DMS114 treated with DMSO at 0.1 percent for 48 hours (cell line): ENCODE measurements at regions not wholly inside any gene's neighbourhood (a gene's known extent, or its start where the extent isn't known, plus 50 kb on each side); places are given as distances from the start of the nearest gene placed in this dataset.
"Not testable (repeated sequence)": the region's sequence is repeated elsewhere in the genome, so short reads cannot be mapped to it uniquely, and the experiment has no call there.

ENCODE experiments used
- DNase-seq: peaks from one replicate; lab custom pipeline; 2025; ENCODE audit not compliant: unreplicated experiment; lab: John Stamatoyannopoulos, UW

DNA sequence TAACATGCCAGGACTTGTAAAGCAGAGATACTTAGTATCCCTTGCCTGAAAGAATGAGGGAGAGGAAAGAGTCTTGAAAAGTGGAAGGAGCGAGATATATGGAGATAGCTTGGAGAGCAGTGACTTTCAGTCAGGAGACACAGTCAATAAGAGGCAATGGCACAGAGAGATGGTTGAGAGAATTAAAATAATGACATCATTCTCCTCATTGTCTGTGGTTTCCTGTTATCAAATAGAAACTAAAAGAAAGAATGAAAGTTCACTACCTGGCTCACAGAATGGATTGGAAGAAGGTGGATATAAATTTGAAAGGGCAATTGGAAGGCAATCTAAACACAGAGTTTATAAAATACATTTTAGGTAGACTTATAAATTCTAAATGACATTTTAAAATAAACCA is 760.2 kb upstream of the AADAT start:
- no peak for DNase-seq

DNA sequence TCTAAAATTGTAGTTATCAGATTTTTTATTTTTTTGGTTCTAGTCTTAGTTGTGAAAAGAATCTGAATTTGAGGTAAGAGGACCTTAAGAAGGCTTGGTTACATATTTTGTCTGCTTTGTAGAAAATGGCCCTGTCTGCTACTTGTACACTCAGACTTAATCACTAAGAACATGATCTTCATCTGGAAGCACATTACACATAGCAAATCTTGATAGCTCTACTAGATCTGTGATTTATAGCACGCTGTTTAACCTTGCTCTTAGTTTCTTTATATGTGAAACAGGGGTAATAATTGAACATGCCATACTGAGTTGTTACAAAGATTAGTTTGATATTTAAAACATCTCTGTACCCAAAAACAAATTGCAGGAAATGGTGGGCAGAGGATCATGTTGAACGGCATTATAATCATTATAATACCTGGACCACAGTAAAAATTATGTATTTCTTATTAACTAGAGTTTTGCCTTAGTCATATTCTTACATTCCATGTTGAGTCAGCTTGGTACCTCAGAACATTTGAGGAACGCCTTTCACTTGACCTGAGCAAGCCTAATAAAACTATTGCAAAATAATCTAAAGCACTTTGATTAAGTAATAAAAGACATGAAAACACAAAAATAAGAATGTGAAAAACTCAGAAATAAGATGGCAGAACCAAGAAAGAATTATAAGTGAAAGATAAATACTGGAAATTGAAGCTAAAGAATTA is 738.0 kb upstream of the AADAT start:
- DNase-seq: no peak

DNA sequence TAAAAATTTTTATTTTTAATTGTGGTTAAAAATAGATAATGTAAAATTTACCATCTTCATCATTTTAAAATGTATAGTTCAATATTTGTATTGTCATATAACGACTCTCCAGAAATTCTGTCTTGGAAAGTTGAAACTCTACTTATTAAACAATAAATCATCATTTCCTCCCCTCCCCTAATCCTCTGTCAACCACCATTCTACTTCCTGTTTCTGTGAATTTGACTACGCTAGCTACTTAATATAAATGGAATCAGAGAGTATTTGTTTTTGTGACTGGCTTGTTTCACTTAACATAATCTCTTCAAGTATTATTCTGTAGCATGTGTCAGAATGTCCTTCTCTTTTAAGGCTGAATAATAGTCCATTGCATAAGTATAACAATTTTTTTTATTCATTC is 729.0 kb upstream of the AADAT start:
- DNase-seq: no peak

DNA sequence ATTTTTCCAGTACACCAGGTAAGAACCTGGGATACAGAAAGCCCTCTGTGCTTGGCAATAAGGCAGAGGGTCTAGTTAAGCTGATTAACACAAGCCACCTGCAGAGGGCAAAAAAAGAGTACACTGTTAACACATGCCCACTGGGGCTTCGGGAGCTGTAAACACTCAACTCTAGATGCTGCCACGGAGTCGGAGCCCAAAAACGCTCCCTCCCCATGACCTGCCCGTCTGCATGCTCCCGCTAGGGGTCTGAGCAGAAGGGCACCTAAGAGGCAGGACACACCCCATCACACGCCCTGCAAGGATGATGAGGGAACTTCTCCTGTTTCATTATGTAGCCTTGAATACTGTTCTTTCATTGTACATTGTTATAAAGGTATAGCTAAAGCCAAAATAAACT is 715.6 kb upstream of the AADAT start:
- DNase-seq: no peak

DNA sequence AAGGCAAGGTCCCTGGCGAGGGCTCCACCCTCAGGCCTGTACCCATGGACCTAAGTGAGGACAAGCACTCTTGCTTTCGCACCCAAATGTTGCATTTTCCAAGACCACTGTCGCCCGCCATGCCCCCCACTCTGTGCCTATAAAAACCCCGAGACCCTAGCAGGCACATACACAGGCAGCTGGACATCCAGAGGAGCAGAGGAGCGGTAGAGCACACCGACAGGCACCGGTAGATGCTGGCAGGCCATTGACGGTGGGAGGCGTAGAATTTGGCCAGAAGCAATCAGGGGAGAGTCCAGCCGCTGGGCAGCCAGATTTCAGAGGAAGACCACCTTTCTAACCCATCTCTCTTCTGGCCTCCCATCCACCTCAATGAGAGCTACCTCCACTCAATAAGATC is 715.2 kb upstream of the AADAT start:
- DNase-seq: no peak

DNA sequence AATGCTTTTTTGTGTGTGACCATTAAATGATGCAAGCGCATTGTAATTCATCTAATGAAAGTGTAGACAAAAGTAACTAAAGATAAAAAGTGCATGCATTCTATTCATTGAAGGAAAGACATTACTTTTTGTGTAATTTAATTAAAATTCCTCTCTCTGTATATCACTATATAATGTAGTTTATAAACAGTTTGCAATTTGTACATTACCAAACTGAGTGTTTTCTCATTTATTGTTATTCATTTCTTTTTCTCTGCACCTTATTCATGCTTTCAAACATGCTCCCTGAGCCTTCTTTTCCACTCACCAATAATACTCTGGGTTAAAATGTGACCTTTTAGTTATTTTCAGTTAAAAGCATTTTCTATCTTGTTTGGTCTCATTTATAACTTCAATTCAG is 713.7 kb upstream of the AADAT start:
- no peak for DNase-seq

DNA sequence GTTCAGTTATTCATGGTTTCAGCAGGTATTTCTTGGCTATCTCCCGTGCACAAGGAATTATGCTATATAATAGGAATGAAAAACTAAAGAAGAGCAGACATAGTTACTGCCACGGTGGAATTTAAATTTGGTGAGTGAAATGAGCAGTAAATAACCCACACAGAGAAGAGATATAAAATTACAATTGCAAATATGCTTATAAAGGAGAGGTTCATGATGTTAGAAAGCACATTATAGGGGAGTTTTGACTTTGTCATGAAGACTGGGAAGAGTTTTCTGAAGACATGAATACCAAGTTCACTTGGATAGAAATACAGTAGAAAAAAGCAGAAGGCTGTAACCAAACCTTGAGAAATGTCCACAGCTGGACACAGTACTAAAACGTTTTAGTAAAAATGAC is 712.0 kb upstream of the AADAT start:
- DNase-seq: no peak

DNA sequence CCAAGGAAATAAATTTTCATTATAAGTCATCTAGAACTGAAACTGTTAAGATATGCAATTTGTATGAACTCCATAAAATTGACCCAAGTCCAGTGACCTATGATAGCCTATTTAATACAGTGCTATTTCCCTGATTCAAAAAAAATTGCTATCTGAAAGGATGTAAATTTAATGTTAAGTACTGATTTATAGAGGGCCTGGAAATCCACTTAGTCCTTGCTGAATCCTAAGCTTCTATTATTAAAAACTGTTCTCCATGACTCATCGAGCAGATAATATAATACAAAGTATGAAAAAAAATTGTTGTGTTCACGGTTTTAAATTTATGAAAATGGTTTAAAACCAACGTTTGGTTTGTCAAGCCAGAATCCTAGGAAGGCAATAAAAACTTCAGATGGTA is 704.8 kb upstream of the AADAT start:
- no peak for DNase-seq

DNA sequence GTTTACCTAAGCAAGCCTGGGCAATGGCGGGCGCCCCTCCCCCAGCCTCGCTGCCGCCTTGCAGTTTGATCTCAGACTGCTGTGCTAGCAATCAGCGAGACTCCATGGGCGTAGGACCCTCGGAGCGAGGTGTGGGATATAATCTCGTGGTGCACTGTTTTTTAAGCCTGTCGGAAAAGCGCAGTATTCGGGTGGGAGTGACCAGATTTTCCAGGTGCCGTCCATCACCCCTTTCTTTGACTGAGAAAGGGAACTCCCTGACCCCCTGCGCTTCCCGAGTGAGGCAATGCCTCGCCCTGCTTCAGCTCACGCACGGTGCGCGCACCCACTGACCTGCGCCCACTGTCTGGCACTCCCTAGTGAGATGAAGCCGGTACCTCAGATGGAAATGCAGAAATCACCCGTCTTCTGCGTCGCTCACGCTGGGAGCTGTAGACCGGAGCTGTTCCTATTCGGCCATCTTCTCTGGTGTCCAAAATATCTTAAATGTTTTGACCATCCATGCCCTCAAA is 698.8 kb upstream of the AADAT start:
- DNase-seq: not testable (repeated sequence)

DNA sequence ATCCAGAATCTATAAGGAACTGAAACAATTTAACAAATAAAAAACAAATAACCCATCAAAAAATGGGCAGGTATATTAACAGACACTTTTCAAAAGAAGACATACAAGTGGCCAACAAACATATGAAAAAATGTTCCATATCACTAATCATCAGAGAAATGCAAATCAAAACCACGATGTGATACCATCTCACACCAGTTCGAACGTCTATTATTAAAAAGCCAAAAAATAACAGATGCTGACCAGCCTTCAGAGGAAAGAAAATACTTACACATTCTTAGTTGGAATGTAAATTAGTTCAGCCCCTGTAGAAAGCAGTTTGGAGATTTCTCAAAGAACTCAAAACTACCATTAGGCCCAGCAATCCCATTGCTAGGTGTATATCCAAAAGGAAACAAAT is 687.9 kb upstream of the AADAT start:
- DNase-seq: no peak

DNA sequence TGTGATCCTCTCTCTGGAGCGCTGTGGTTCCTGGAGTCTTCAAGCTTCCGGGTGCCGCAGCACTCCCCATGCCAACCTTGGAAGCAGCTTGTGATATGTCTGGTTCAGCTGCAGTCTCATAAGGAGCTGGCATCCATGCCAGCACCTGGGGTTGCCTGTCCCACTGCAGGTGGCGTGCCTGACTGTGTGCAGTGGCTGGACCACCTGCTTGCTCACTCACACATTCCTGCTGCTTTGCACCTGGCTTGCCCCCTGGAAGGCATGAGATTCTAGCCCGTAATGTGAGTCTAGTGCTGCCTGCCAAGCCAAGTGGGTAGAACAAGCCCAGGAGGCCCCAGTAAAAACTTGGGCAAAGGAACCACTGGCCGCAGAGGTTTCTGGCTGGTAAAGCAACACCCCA is 687.2 kb upstream of the AADAT start:
- no peak for DNase-seq

DNA sequence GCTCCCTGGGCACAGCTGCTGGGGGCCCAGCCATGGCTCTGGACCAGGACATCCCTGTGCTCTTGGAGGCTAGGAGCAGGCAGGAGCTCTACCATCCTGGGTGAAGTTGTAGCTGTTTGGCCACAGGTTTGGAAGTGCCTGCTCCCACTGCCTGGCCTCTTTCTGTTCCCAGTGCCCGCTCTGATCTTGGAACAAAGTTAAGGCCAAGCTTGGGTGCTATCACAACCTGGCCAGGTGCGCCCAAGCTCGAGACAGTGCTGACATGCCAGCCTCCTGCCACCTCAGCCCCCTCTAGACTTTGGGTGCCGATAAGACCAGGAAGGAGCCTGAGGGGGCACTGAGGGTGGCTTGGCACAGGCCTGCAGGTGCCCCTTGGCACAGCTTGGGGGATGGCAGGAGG is 686.1 kb upstream of the AADAT start:
- no peak for DNase-seq

DNA sequence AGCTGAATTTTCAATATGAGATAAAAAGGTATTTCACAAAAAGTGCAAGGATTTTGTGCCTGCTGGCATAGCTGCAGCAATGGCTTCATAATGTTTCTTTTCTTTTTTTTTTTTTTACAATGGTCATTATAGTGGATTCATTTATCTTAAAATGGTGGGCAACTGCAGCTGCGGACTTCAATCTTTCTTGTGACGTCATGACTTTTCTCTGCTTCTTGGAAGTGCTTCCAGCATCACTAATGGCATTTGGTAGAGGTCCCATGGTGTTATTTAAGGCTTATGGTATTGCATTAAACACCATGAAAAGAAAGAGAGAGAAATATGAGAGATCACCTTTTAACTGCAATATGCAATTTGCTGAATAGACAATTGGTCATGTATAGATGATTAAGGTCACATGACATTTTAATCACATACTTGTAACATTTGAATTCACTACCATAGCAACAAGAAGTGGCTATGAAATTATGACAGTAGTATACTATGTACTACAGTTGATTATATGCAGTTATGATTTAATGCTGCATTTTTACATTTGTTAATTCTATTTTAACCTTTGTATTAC is 684.0 kb upstream of the AADAT start:
- DNase-seq: no peak

DNA sequence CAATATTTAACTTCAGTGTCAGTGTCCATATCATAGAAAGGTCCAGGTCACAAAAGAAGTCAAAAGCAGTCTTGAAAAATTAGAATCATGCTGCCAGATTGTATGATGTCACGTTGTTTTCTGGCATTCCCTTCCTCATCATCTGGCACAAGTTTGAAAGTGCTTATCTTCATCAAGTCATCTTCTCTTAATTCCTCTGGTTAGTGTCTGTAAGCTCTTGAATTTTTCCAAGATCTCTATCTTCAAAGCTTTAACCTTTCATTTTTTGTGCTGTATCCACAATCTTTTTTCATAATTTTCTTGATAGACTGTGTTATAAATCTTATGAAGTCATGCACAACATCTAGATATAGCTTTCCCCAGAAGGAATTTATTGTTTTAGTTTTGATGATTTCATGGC is 682.7 kb upstream of the AADAT start:
- no peak for DNase-seq

DNA sequence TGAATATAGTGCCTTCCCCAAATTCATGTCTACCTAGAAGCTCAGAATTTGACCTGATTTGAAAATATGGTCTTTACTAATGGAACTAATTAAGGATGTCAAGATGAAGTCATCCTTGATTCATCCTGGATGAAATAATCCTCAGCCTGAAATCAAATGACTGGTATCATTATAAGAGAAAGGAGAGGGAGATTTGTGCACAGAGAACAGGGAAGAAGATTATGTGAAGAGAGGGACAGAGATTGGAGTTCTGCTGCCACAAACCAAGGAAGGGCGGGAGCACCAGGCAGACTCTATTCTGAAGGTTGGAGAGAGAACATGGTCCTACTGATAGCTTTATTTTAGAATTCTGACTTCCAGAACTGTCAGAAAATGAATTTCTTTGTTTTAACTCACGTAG is 680.9 kb upstream of the AADAT start:
- no peak for DNase-seq

DNA sequence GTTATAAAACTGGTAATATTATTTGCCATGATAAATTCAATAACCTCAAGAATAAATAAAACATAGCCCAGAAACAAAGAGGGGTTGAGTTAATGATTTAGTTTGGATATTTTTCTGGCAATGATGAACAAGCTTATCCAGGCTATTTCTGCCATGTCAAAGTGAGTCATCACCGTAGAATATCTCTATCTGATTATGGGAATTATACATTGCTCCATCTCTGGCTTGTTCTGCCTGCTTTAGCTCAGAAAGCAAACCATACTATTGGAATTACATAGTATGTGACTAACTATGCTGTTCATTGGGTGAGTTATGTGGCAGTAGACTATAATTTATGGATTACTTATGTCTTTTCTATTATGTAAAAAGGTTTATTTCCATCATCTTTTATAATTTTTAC is 680.1 kb upstream of the AADAT start:
- DNase-seq: no peak

DNA sequence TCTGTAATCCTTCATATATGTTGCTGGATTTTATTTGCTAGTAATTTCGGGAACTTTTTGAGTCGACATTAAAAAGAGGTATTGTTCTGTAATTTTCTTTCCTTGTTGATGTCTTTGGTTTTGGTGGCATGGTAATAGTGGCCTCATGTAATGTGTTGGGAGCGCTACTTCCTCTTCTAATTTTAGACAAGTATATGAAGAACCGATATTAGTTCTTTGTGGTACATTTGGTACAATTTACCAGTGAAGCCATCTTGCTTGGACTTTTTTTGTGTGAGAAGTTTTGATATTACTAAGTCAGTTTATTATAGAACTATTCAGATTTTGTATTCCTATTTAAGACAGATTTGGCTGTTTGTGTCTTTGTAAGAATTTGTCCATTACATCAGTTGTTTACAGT is 669.2 kb upstream of the AADAT start:
- DNase-seq: no peak

DNA sequence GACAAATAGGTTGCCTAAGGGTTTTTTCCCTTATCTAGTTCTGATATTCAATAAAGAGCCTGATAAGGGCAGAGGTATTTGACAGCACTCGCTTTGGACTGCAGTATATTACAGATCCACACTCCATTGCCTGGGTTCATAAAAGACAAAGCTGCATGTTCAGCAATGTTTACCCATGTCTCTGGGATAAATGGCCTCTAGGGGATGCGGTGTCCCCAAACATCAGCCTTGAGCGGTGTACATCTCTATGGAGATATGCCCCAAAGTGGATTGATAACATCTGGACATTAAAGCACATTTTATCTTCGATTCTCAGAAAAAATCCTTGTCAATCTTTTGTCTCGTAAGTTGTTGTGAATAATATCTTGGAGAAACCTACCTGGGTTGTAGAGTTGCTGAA is 660.8 kb upstream of the AADAT start:
- DNase-seq: no peak

DNA sequence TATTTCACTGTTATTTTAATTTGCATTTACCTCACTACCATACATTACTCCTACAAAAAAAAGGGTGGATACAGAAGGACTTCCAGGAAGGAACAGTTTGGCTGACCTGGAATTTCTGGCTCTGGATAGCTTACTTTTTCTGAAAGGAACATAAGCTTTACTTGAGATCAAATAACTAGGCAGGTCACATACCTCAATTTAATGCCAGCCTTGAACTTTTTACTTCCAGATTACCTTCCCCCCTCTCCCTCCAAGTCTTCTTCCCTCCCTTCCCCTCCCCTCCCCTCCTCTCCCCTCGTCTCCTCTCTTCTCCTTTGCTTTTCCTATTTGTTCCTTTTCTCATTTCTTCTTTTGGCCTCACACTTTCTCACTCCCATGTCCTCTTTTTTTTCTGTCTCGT is 659.2 kb upstream of the AADAT start:
- DNase-seq: no peak

DNA sequence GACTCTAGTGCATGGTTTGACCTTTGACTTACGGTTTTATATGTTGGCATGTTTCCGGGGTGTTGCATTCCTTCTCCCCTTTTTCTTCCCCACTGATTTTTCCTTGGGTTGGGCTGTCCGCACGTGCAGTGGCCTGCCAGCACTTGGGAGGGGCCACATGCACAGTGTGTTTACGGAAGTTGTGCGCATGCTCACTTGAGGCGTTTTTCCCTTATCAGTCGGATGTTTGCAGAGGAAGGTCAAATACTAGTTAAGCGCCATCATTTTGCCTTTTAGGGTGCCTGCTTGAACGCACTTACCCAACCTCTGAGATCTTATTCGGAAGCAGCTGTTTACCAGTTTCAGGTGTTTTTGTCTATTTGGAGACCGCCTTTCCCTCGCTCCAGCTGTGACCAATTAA is 653.9 kb upstream of the AADAT start:
- DNase-seq: no peak

DNA sequence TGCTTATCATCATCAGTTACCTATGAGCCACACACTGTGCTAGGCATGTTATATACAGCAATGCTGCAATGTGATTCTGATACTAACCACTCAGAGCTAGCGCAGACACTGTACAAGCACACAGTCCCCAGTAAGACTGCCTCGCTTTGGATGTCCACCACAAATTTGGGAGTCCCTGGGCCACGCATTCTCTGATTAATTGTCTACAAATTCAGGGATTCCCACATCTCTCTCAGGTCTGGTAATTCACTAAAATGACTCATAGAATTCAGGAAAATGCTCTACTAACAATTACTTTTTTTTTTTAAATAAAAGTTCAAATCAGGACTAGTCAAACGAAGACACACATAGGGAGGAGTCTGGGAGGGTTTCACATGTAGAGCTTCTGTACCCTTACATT is 652.1 kb upstream of the AADAT start:
- DNase-seq: no peak

DNA sequence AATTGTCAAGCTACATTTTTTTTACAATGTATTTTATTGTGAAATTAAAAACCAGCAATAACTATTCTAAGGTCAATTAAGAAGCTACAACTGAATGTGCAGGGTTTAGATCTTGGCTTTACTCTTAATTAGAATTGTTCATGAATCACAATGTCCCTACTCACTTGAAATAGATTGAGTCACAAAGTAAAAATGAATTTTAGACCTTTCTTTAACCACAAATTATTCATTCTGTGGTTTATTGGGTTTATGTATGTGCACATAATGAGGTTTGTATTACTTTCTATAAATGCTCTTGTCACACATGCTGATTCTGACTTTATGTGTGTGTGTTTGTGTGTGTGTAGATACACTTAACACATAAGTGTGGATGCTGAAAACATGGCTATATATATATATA is 647.0 kb upstream of the AADAT start:
- DNase-seq: no peak

DNA sequence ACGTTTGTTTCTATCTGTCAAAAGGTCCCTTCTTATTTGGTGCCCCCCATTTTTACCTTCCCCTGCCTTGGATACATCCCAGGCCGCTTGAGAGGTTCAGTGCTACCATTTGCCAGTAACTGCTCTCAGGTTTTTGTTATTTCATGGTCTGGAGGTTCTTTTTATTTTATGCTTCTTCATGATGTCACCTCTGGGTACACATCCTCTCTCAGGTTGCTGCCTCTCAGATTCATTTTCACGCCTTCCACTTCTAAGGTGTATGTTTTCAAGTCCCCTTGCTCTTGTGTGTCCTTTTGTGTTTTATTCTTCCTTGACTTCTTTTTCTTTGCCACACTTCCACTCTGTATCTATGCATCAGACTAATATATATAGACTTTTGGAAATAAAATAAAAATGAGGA is 640.1 kb upstream of the AADAT start:
- DNase-seq: no peak
